Thyroid gland (tissue), 4 donors: ENCODE measurements at regions not wholly inside any gene's neighbourhood (a gene's known extent, or its start where the extent isn't known, plus 50 kb on each side); places are given as distances from the start of the nearest gene placed in this dataset.
"Not testable (repeated sequence)": the region's sequence is repeated elsewhere in the genome, so short reads cannot be mapped to it uniquely, and the experiment has no call there.

ENCODE experiments used
- CTCF ChIP-seq, 6 experiments: fragments of 200-600 bp in 3 of 6; fragments of 450-650 bp in 3 of 6; sonication (generic) in 3 of 6; IDR thresholded peaks; one replicate each; pipeline ENCODE4 v1.5.1; 2016 to 2019; ENCODE audit warnings: antibody characterized with exemption in 6 of 6, mild to moderate bottlenecking in 2 of 6, inconsistent platforms in 1 of 6, moderate library complexity in 1 of 6
- POLR2A ChIP-seq, 2 donors: fragments of 450-650 bp; IDR thresholded peaks; one replicate each; pipeline ENCODE4 v1.6.1; 2017; ENCODE audit warnings: antibody characterized with exemption in 2 of 2, mild to moderate bottlenecking in 2 of 2, moderate library complexity in 1 of 2

DNA sequence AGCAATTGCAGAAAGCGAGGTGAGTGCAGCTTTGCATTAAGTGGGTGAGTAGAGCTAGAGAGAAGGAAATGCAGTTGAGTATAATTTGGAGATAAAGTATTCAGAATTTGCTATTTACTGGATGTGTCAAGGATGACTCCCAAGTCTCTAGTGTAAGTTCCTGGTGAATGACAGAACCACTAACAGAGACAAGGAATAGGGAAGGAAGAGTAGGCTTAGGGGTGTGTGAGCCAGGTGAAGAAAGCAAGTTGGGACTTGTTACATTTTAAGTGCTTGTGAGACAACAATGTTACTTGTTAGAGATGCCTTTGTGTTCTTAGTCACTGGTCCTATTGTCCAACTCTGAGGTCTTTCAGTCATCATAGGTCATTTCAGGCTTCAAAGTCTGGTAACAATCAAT lies 70.8 kb downstream of the TBC1D26 start:
- TF ChIP-seq POLR2A, CTCF (IDR thresholded peaks at IDR 0.05): not testable (repeated sequence)
